Activated CD4-positive, alpha-beta T cell treated with anti-CD3 and anti-CD28 coated beads, Interleukin-2, Interleukin-4, amounts not matched to agents 100 ng/mL and 50 ng/mL, durations not matched to agents 16 hours and 8 hours (primary cell): ENCODE measurements at regions not wholly inside any gene's neighbourhood (a gene's known extent, or its start where the extent isn't known, plus 50 kb on each side); places are given as distances from the start of the nearest gene placed in this dataset.
A peak's percentile ranks its signal among the peaks of the same experiment; 100 is the strongest.
"Not testable (repeated sequence)": the region's sequence is repeated elsewhere in the genome, so short reads cannot be mapped to it uniquely, and the experiment has no call there.

Experiments
- DNase-seq: peaks from one replicate; pipeline ENCODE4 v3.0.0-alpha.2; 2020; ENCODE audit warnings: low spot score

- DNase-seq: no peak
Measured at GRCh38 chr2:160583813-160584537, 90.4 kb upstream of the RBMS1 start.

- no peak for DNase-seq
Measured at GRCh38 chr2:160584972-160585494, 91.4 kb upstream of the RBMS1 start.

- DNase-seq: no peak
Measured at GRCh38 chr2:160590664-160591063, 97.1 kb upstream of the RBMS1 start.

GRCh38 chr2:160592401-160592800 is 98.8 kb upstream of the RBMS1 start:
- DNase-seq: no peak

GRCh38 chr2:160592993-160593392 is 99.4 kb upstream of the RBMS1 start:
- DNase-seq: no peak

GRCh38 chr2:160596441-160596840 is 102.8 kb upstream of the RBMS1 start:
- DNase-seq: no peak

GRCh38 chr2:160600437-160600836 is 106.8 kb upstream of the RBMS1 start:
- not testable (repeated sequence) for DNase-seq

GRCh38 chr2:160602073-160602472 is 108.5 kb upstream of the RBMS1 start:
- no peak for DNase-seq

GRCh38 chr2:160603771-160604510 is 110.3 kb upstream of the RBMS1 start:
- DNase-seq: no peak

GRCh38 chr2:160606341-160606740 is 112.7 kb upstream of the RBMS1 start:
- DNase-seq: no peak

GRCh38 chr2:160608599-160608998 is 115.0 kb upstream of the RBMS1 start:
- no peak for DNase-seq

- DNase-seq: no peak
Measured at GRCh38 chr2:160609346-160609745, 115.7 kb upstream of the RBMS1 start.

- no peak for DNase-seq
Measured at GRCh38 chr2:160610041-160610440, 116.4 kb upstream of the RBMS1 start.

- no peak for DNase-seq
Measured at GRCh38 chr2:160612266-160612856, 118.8 kb upstream of the RBMS1 start.

GRCh38 chr2:160613466-160614153 is 120.0 kb upstream of the RBMS1 start:
- peak; percentile 9 for DNase-seq

GRCh38 chr2:160614391-160614790 is 120.8 kb upstream of the RBMS1 start:
- no peak for DNase-seq

GRCh38 chr2:160615706-160616105 is 122.1 kb upstream of the RBMS1 start:
- DNase-seq: no peak

- no peak for DNase-seq
Measured at GRCh38 chr2:160616149-160616548, 122.5 kb upstream of the RBMS1 start.

GRCh38 chr2:160621748-160622147 is 128.1 kb upstream of the RBMS1 start:
- no peak for DNase-seq

- DNase-seq: not testable (repeated sequence)
Measured at GRCh38 chr2:160628020-160628637, 134.5 kb upstream of the RBMS1 start.

- no peak for DNase-seq
Measured at GRCh38 chr2:160628811-160629210, 135.2 kb upstream of the RBMS1 start.
